Endometrial microvascular endothelial cells (primary cell): ENCODE measurements at regions not wholly inside any gene's neighbourhood (a gene's known extent, or its start where the extent isn't known, plus 50 kb on each side); places are given as distances from the start of the nearest gene placed in this dataset.
"Not testable (repeated sequence)": the region's sequence is repeated elsewhere in the genome, so short reads cannot be mapped to it uniquely, and the experiment has no call there.

ENCODE experiments used
- in situ Hi-C: cut with HindIII; loops from 2 replicates; pipeline ENCODE4 v1.10.0; 2017; ENCODE audit warnings: low sequenced_read_pairs, low pct_unique_long_range_greater_than_20kb; ENCODE audit errors: inconsistent ontology term

- in situ Hi-C loops, result no loop called here
These were observed 150.4 kb downstream of the ZNF664 start for GRCh38 chr12:124123296-124124000.

- in situ Hi-C loops, result no loop called here
These were observed 152.3 kb downstream of the ZNF664 start for GRCh38 chr12:124125203-124125871.

GRCh38 chr12:124126950-124127655, 154.1 kb downstream of the ZNF664 start:
- in situ Hi-C loops, result no loop called here

GRCh38 chr12:124129132-124129531, 156.1 kb downstream of the ZNF664 start:
- in situ Hi-C loops, result no loop called here

GRCh38 chr12:124130691-124131591, 157.9 kb downstream of the ZNF664 start:
- in situ Hi-C loops, result no loop called here

- in situ Hi-C loops, result no loop called here
These were observed 158.6 kb downstream of the ZNF664 start for GRCh38 chr12:124131659-124132058.

- in situ Hi-C loops, result no loop called here
These were observed 159.5 kb downstream of the ZNF664 start for GRCh38 chr12:124132530-124132929.

- in situ Hi-C loops, result no loop called here
These were observed 158.1 kb upstream of the RFLNA start for GRCh38 chr12:124136796-124137195.

GRCh38 chr12:124140944-124141486, 153.9 kb upstream of the RFLNA start:
- in situ Hi-C loops, result no loop called here

GRCh38 chr12:124141611-124142010, 153.3 kb upstream of the RFLNA start:
- in situ Hi-C loops, result not testable (repeated sequence)

GRCh38 chr12:124142395-124143035, 152.4 kb upstream of the RFLNA start:
- in situ Hi-C loops, result no loop called here

- in situ Hi-C loops, result no loop called here
These were observed 151.2 kb upstream of the RFLNA start for GRCh38 chr12:124143726-124144125.

GRCh38 chr12:124144531-124145194, 150.2 kb upstream of the RFLNA start:
- in situ Hi-C loops, result no loop called here

- in situ Hi-C loops, result no loop called here
These were observed 147.9 kb upstream of the RFLNA start for GRCh38 chr12:124147027-124147426.

- in situ Hi-C loops, result no loop called here
These were observed 147.3 kb upstream of the RFLNA start for GRCh38 chr12:124147575-124147974.

- in situ Hi-C loops, result no loop called here
These were observed 146.2 kb upstream of the RFLNA start for GRCh38 chr12:124148481-124149273.

- in situ Hi-C loops, result no loop called here
These were observed 145.6 kb upstream of the RFLNA start for GRCh38 chr12:124149287-124149686.
